ENCODE measurements at regions not wholly inside any gene's neighbourhood (a gene's known extent, or its start where the extent isn't known, plus 50 kb on each side); places are given as distances from the start of the nearest gene placed in this dataset.
"Not testable (repeated sequence)": the region's sequence is repeated elsewhere in the genome, so short reads cannot be mapped to it uniquely, and the experiment has no call there.

GRCh38 chr2:8248623-8248957 lies 433.3 kb upstream of the ID2 start:
- in situ Hi-C loops (cut with MboI; ENCODE audit: low sequenced_read_pairs in 4 of 4): no loop called here
- TF ChIP-seq POLR2A (IDR thresholded peaks at IDR 0.05) (no peak), CTCF (IDR thresholded peaks at IDR 0.05 in 4 of 5, conservative IDR thresholded peaks at IDR 0.05 in 1 of 5) (no peak)
- peaks cover 7% of the 10 kb centered on the region in 2 donors for H3K4me1 ChIP-seq
- no peaks in the 10 kb centered on the region for H3K27me3 ChIP-seq
- no peaks in the 10 kb centered on the region for H3K9me3 ChIP-seq
- H3K36me3 ChIP-seq: no peaks in the 10 kb centered on the region
- DNase-seq (no peak), ATAC-seq (no peak)
- peak overlapping the region in 3 of 4 donors; percentile 30 to 54 (median 41) for H3K27ac ChIP-seq
- H3K4me3 ChIP-seq: no peak overlapping the region
- intact Hi-C loops (cut with DNase I; ENCODE audit: low total_unique reads): no loop called here

GRCh38 chr2:8249141-8249540 lies 432.7 kb upstream of the ID2 start:
- peak overlapping the region in 3 of 4 donors; percentile 30 to 54 (median 41) for H3K27ac ChIP-seq
- no peaks in the 10 kb centered on the region for H3K27me3 ChIP-seq
- no peaks in the 10 kb centered on the region for H3K36me3 ChIP-seq
- peak; percentile 31 to 41 for ATAC-seq
- in situ Hi-C loops (cut with MboI; ENCODE audit: low sequenced_read_pairs in 4 of 4) (no loop called here), intact Hi-C loops (cut with DNase I; ENCODE audit: low total_unique reads) (no loop called here)
- no peak for TF ChIP-seq CTCF (IDR thresholded peaks at IDR 0.05 in 4 of 5, conservative IDR thresholded peaks at IDR 0.05 in 1 of 5)
- no peak for TF ChIP-seq POLR2A (IDR thresholded peaks at IDR 0.05)
- H3K9me3 ChIP-seq: no peaks in the 10 kb centered on the region
- peaks cover 7% of the 10 kb centered on the region in 2 donors for H3K4me1 ChIP-seq
- H3K4me3 ChIP-seq: peak overlapping the region in 2 of 4 donors; percentile 15 to 30
- peak; percentile 23 to 56 for DNase-seq

GRCh38 chr2:8249769-8250168 lies 432.1 kb upstream of the ID2 start:
- no peaks in the 10 kb centered on the region for H3K9me3 ChIP-seq
- no peak for TF ChIP-seq CTCF (IDR thresholded peaks at IDR 0.05 in 4 of 5, conservative IDR thresholded peaks at IDR 0.05 in 1 of 5)
- TF ChIP-seq POLR2A (IDR thresholded peaks at IDR 0.05): no peak
- H3K27ac ChIP-seq: no peak overlapping the region
- ATAC-seq (no peak), DNase-seq (no peak)
- no peaks in the 10 kb centered on the region for H3K36me3 ChIP-seq
- intact Hi-C loops (cut with DNase I; ENCODE audit: low total_unique reads): no loop called here
- no peaks in the 10 kb centered on the region for H3K27me3 ChIP-seq
- no peak overlapping the region for H3K4me3 ChIP-seq
- in situ Hi-C loops (cut with MboI; ENCODE audit: low sequenced_read_pairs in 4 of 4): no loop called here
- peaks cover 7% of the 10 kb centered on the region in 2 donors for H3K4me1 ChIP-seq

- not testable (repeated sequence) for DNase-seq
Observed at GRCh38 chr2:8250290-8250689, 431.6 kb upstream of the ID2 start.

GRCh38 chr2:8251291-8251690 lies 430.6 kb upstream of the ID2 start:
- H3K36me3 ChIP-seq: no peaks in the 10 kb centered on the region
- no peak overlapping the region for H3K4me3 ChIP-seq
- TF ChIP-seq POLR2A (IDR thresholded peaks at IDR 0.05): no peak
- no peak for TF ChIP-seq CTCF (IDR thresholded peaks at IDR 0.05 in 4 of 5, conservative IDR thresholded peaks at IDR 0.05 in 1 of 5)
- H3K27me3 ChIP-seq: no peaks in the 10 kb centered on the region
- H3K9me3 ChIP-seq: no peaks in the 10 kb centered on the region
- H3K4me1 ChIP-seq: peaks cover 7% of the 10 kb centered on the region in 2 donors
- intact Hi-C loops (cut with DNase I; ENCODE audit: low total_unique reads): no loop called here
- DNase-seq (no peak), ATAC-seq (no peak)
- in situ Hi-C loops (cut with MboI; ENCODE audit: low sequenced_read_pairs in 4 of 4): no loop called here
- H3K27ac ChIP-seq: no peak overlapping the region

More at GRCh38 chr2:8250290-8250689, 431.6 kb upstream of the ID2 start:
- H3K36me3 ChIP-seq; intact Hi-C loops (cut with DNase I; ENCODE audit: low total_unique reads); H3K9me3 ChIP-seq; H3K27me3 ChIP-seq; H3K4me1 ChIP-seq; in situ Hi-C loops (cut with MboI; ENCODE audit: low sequenced_read_pairs in 4 of 4); H3K4me3 ChIP-seq; ATAC-seq; H3K27ac ChIP-seq: not testable (repeated sequence)
